H1 (cell line): ENCODE measurements at regions not wholly inside any gene's neighbourhood (a gene's known extent, or its start where the extent isn't known, plus 50 kb on each side); places are given as distances from the start of the nearest gene placed in this dataset.

ENCODE experiments used
- CTCF ChIA-PET: fragments of 300-600 bp; sonication (Branson Sonifier 250); formaldehyde crosslinking; loops from one replicate; lab custom pipeline; 2021; ENCODE audit not compliant: partially characterized antibody; lab: Charles Lee
- POLR2A ChIA-PET: fragments of 300-600 bp; sonication (Branson Sonifier 250); formaldehyde crosslinking; loops from one replicate; lab custom pipeline; 2021; ENCODE audit warnings: inconsistent platforms; ENCODE audit not compliant: partially characterized antibody; lab: Charles Lee
- DNase-seq, 2 experiments: peaks; one replicate each; pipeline versions ENCODE4 v3.0.0 to v3.0.0-alpha.2; 2010 to 2022; ENCODE audit warnings: low spot score in 2 of 2, low read depth in 1 of 2, mixed read lengths in 1 of 2
- FAIRE-seq: peaks from 2 replicates; lab custom pipeline; 2011; peaks lifted over from hg19 to GRCh38; lab: Jason Lieb, UNC
- H2AFZ ChIP-seq: 2 replicates; pipeline ENCODE4 v1.8.1; 2012; ENCODE audit warnings: low read length, inconsistent platforms
- H2AK5ac ChIP-seq: 2 replicates; pipeline ENCODE4 v1.6.1; 2013; ENCODE audit warnings: low read depth, low read length
- H2BK120ac ChIP-seq: replicated peaks from 2 replicates; pipeline ENCODE3; 2013; ENCODE audit warnings: low read depth, low read length, inconsistent platforms
- H2BK12ac ChIP-seq: 2 replicates; pipeline ENCODE4 v1.6.1; 2013; ENCODE audit warnings: low read depth, low read length
- H2BK15ac ChIP-seq: 2 replicates; pipeline ENCODE4 v1.6.1; 2013; ENCODE audit warnings: low read length
- H2BK20ac ChIP-seq: 2 replicates; pipeline ENCODE4 v1.6.1; 2013; ENCODE audit warnings: low read length
- H2BK5ac ChIP-seq: 2 replicates; pipeline ENCODE4 v1.6.1; 2013; ENCODE audit warnings: low read depth, low read length
- H3K14ac ChIP-seq: 2 replicates; pipeline ENCODE4 v1.6.1; 2013; ENCODE audit warnings: inconsistent platforms; ENCODE audit not compliant: insufficient read length
- H3K18ac ChIP-seq: 2 replicates; pipeline ENCODE4 v1.6.1; 2013; ENCODE audit warnings: low read length; ENCODE audit errors: extremely low read depth
- H3K23ac ChIP-seq: 2 replicates; pipeline ENCODE4 v1.6.1; 2013; ENCODE audit warnings: inconsistent platforms; ENCODE audit not compliant: insufficient read length
- H3K23me2 ChIP-seq: 2 replicates; pipeline ENCODE4 v1.6.1; 2013; ENCODE audit warnings: low read depth, low read length
- H3K27ac ChIP-seq: 2 replicates; pipeline ENCODE4 v1.6.1; 2011; ENCODE audit warnings: low read depth, low read length, inconsistent platforms
- H3K27me3 ChIP-seq, 4 experiments: replicated peaks in 1 of 4; 1 replicate in 1 of 4; 2 replicates in 3 of 4; pipeline versions ENCODE4 v1.6.1 to v1.8.1; 2011 to 2013; ENCODE audit warnings: low read length in 3 of 4, mild to moderate bottlenecking in 3 of 4, inconsistent platforms in 2 of 4, mixed read lengths in 2 of 4, moderate library complexity in 1 of 4; ENCODE audit not compliant: control insufficient read depth in 3 of 4, insufficient read depth in 3 of 4; ENCODE audit errors: extremely low read depth in 1 of 4
- H3K36me3 ChIP-seq, 4 experiments: 2 replicates each; pipeline versions ENCODE4 v1.6.1 to v1.8.1; 2011 to 2013; ENCODE audit warnings: mild to moderate bottlenecking in 4 of 4, low read length in 3 of 4, moderate library complexity in 2 of 4, control low read depth in 1 of 4, inconsistent platforms in 1 of 4; ENCODE audit not compliant: insufficient read depth in 4 of 4, control insufficient read depth in 2 of 4
- H3K4ac ChIP-seq: replicated peaks from 2 replicates; pipeline ENCODE3; 2013; ENCODE audit warnings: low read length, low read depth, mixed read lengths, inconsistent platforms; ENCODE audit not compliant: insufficient read length
- H3K4me1 ChIP-seq, 4 experiments: replicated peaks in 1 of 4; 1 replicate in 1 of 4; 2 replicates in 3 of 4; pipeline versions ENCODE4 v1.6.1 to v1.8.1; 2011 to 2013; ENCODE audit warnings: low read length in 3 of 4, inconsistent platforms in 2 of 4, mixed read lengths in 1 of 4; ENCODE audit not compliant: insufficient read depth in 4 of 4, control insufficient read depth in 3 of 4
- H3K4me2 ChIP-seq, 2 experiments: 2 replicates each; pipeline versions ENCODE4 v1.6.1 to v1.8.1; 2011 to 2013; ENCODE audit warnings: low read depth in 2 of 2, low read length in 2 of 2, control low read depth in 1 of 2, inconsistent platforms in 1 of 2, mild to moderate bottlenecking in 1 of 2; ENCODE audit not compliant: insufficient read depth in 1 of 2
- H3K4me3 ChIP-seq, 4 experiments: fragments of 200-600, 300-600 bp in 1 of 4; sonication (generic), shearing (Covaris generic), sonication (Bioruptor Twin) in 1 of 4; 2 replicates each; pipeline versions ENCODE4 v1.5.1 to v1.8.1; 2011 to 2016; ENCODE audit warnings: low read length in 4 of 4, low read depth in 3 of 4, control low read depth in 2 of 4, inconsistent platforms in 2 of 4, mild to moderate bottlenecking in 2 of 4, mixed read lengths in 1 of 4, moderate library complexity in 1 of 4; ENCODE audit not compliant: insufficient read depth in 2 of 4; ENCODE audit errors: extremely low read depth in 1 of 4
- H3K56ac ChIP-seq: replicated peaks from 2 replicates; pipeline ENCODE3; 2013; ENCODE audit warnings: low read depth, mild to moderate bottlenecking, mixed read lengths, low read length, inconsistent platforms; ENCODE audit not compliant: insufficient read length
- H3K79me1 ChIP-seq: 2 replicates; pipeline ENCODE4 v1.6.1; 2013; ENCODE audit warnings: low read depth, low read length, control low read depth
- H3K79me2 ChIP-seq, 2 experiments: 2 replicates each; pipeline versions ENCODE4 v1.6.1 to v1.8.1; 2012 to 2013; ENCODE audit warnings: low read length in 2 of 2, mild to moderate bottlenecking in 2 of 2, inconsistent platforms in 1 of 2; ENCODE audit not compliant: insufficient read depth in 2 of 2, control insufficient read depth in 1 of 2
- H3K9ac ChIP-seq, 4 experiments: replicated peaks in 1 of 4; 1 replicate in 1 of 4; 2 replicates in 3 of 4; pipeline versions ENCODE4 v1.6.1 to v1.8.1; 2011 to 2013; ENCODE audit warnings: low read depth in 3 of 4, low read length in 3 of 4, control low read depth in 2 of 4, mild to moderate bottlenecking in 2 of 4, moderate library complexity in 2 of 4, inconsistent platforms in 1 of 4; ENCODE audit errors: extremely low read depth in 1 of 4
- H3K9me3 ChIP-seq, 2 experiments: 2 replicates each; pipeline versions ENCODE4 v1.6.1 to v1.8.1; 2012 to 2013; ENCODE audit warnings: mild to moderate bottlenecking in 2 of 2, moderate library complexity in 2 of 2, control low read depth in 1 of 2, inconsistent platforms in 1 of 2, low read depth in 1 of 2, low read length in 1 of 2, mixed read lengths in 1 of 2; ENCODE audit not compliant: insufficient read depth in 2 of 2
- H4K20me1 ChIP-seq, 2 experiments: replicated peaks in 1 of 2; 2 replicates each; pipeline versions ENCODE3 to v1.8.1; 2011 to 2013; ENCODE audit warnings: inconsistent platforms in 2 of 2, low read length in 2 of 2, mild to moderate bottlenecking in 1 of 2; ENCODE audit not compliant: insufficient read depth in 2 of 2, control insufficient read depth in 1 of 2
- H4K5ac ChIP-seq: 2 replicates; pipeline ENCODE4 v1.6.1; 2013; ENCODE audit warnings: low read length, low read depth, mixed read lengths, inconsistent platforms; ENCODE audit not compliant: insufficient read length
- H4K8ac ChIP-seq: 2 replicates; pipeline ENCODE4 v1.8.0; 2013; ENCODE audit warnings: mild to moderate bottlenecking, moderate library complexity, low read length, inconsistent platforms; ENCODE audit not compliant: insufficient read depth; ENCODE audit errors: extremely low read depth
- H4K91ac ChIP-seq: replicated peaks from 2 replicates; pipeline ENCODE3; 2013; ENCODE audit warnings: low read length, mixed read lengths, inconsistent platforms; ENCODE audit not compliant: insufficient read length
- CTBP2 ChIP-seq: IDR thresholded peaks from 2 replicates; pipeline ENCODE4 v1.7.0; 2011; ENCODE audit warnings: borderline replicate concordance, mild to moderate bottlenecking, moderate library complexity, mixed read lengths, low read length; ENCODE audit not compliant: insufficient read depth, insufficient read length
- EGR1 ChIP-seq: IDR thresholded peaks from 2 replicates; pipeline ENCODE4 v1.6.1; 2011; ENCODE audit warnings: low read depth, low read length, borderline replicate concordance
- FOSL1 ChIP-seq: IDR thresholded peaks from 2 replicates; pipeline ENCODE4 v1.6.1; 2011; ENCODE audit warnings: mild to moderate bottlenecking, low read depth, low read length, moderate library complexity; ENCODE audit not compliant: insufficient read depth
- HDAC6 ChIP-seq: IDR thresholded peaks from one replicate; pipeline ENCODE4 v1.7.1; 2012; ENCODE audit warnings: low read depth, mild to moderate bottlenecking, inconsistent platforms, low read length, moderate library complexity
- JUN ChIP-seq: IDR thresholded peaks from 2 replicates; pipeline ENCODE4 v1.6.1; 2011; ENCODE audit warnings: low read depth, mild to moderate bottlenecking, improper control_type of control experiment, low read length
- POLR2A ChIP-seq, 2 experiments: IDR thresholded peaks; 1 replicate in 1 of 2; 2 replicates in 1 of 2; pipeline ENCODE4 v1.6.1; 2011; ENCODE audit warnings: low read depth in 2 of 2, low read length in 2 of 2, mild to moderate bottlenecking in 2 of 2; ENCODE audit errors: control extremely low read depth in 1 of 2
- POLR2AphosphoS5 ChIP-seq: IDR thresholded peaks from 2 replicates; pipeline ENCODE4 v1.6.1; 2011; ENCODE audit warnings: low read depth, low read length
- SAP30 ChIP-seq: fragments of 300-600 bp; sonication (generic); IDR thresholded peaks from 2 replicates; pipeline ENCODE4 v1.7.1; 2012; ENCODE audit warnings: low read length, moderate library complexity, mild to moderate bottlenecking, inconsistent platforms; ENCODE audit not compliant: insufficient read depth, insufficient replicate concordance
- SP1 ChIP-seq: IDR thresholded peaks from 2 replicates; pipeline ENCODE4 v1.6.1; 2011; ENCODE audit warnings: low read depth, low read length
- SRF ChIP-seq: IDR thresholded peaks from 2 replicates; pipeline ENCODE4 v1.6.1; 2011; ENCODE audit warnings: mild to moderate bottlenecking, low read depth, low read length, moderate library complexity
- TAF1 ChIP-seq: IDR thresholded peaks from 2 replicates; pipeline ENCODE4 v1.6.1; 2011; ENCODE audit warnings: mild to moderate bottlenecking, low read depth, low read length
- TAF7 ChIP-seq: optimal IDR thresholded peaks from 2 replicates; pipeline ENCODE3; 2011; ENCODE audit warnings: low read depth, mild to moderate bottlenecking, inconsistent platforms, low read length, moderate library complexity, borderline replicate concordance
- TBP ChIP-seq: IDR thresholded peaks from 2 replicates; pipeline ENCODE4 v1.6.1; 2011; ENCODE audit warnings: low read depth, low read length, improper control_type of control experiment
- ZNF274 ChIP-seq: IDR thresholded peaks from 2 replicates; pipeline ENCODE4 v1.7.0; 2012; ENCODE audit warnings: low read length, borderline replicate concordance; ENCODE audit errors: extremely low read depth
- WGBS, 2 experiments: shearing (Covaris generic) in 1 of 2; methylation state at CpG; one replicate each; pipeline versions ENCODE4 v1.1.6 to v1.1.7; 2013 to 2015; ENCODE audit warnings: low lambda C conversion rate in 2 of 2, mixed read lengths in 2 of 2, inconsistent platforms in 1 of 2, low coverage in 1 of 2, missing lambda C conversion rate in 1 of 2; ENCODE audit not compliant: insufficient replicate concordance in 2 of 2, insufficient coverage in 1 of 2, insufficient read length in 1 of 2; ENCODE audit errors: extremely low coverage in 1 of 2, missing lambda C conversion rate in 1 of 2; 5-methylcytosine and 5-hydroxymethylcytosine counted together
- TF ChIP-seq, protein P1 (sequence below): IDR thresholded peaks from 2 replicates; pipeline ENCODE4 v1.6.1; 2012; ENCODE audit warnings: low read length, inconsistent platforms

DNA sequence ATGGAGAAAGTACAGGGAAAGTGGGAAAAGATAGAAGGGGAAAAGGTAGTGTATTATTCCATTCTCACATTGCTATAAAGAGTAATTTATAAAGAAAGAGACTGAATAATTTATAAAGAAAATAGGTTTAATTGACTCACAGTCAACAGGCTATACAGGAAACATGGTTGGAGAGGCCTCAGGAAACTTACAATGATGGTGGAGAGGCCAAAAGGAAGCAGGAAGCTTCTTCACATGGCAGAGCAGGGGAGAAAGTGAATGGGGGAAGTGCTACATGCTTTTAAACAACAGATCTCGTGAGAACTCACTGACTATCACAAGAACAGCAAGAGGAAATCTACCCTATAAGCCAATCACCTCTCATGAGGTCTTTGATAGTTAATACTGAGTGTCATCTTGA, 725.0 kb upstream of the FLRT2 start:
- FAIRE-seq (no peak), DNase-seq (no peak)
- Histone ChIP-seq H3K79me2 (no peaks in the 10 kb centered on the region), H3K56ac (no peak overlapping the region), H3K9ac (no peak overlapping the region), H2AK5ac (no peak overlapping the region), H2BK12ac (no peak overlapping the region), H4K91ac (no peak overlapping the region), H3K23ac (no peak overlapping the region), H3K27ac (no peak overlapping the region), H3K4me2 (no peak overlapping the region), H3K23me2 (no peaks in the 10 kb centered on the region), H2BK5ac (no peak overlapping the region), H2AFZ (no peak overlapping the region), H4K8ac (no peak overlapping the region), H3K14ac (no peak overlapping the region), H4K5ac (no peak overlapping the region), H3K4me1 (no peaks in the 10 kb centered on the region), H4K20me1 (no peaks in the 10 kb centered on the region), H3K79me1 (no peaks in the 10 kb centered on the region), H3K18ac (no peak overlapping the region), H2BK120ac (no peak overlapping the region), H2BK15ac (no peak overlapping the region), H3K4me3 (no peak overlapping the region), H3K4ac (no peak overlapping the region), H3K36me3 (no peaks in the 10 kb centered on the region), H3K9me3 (no peaks in the 10 kb centered on the region), H3K27me3 (no peaks in the 10 kb centered on the region), H2BK20ac (no peak overlapping the region)
- POLR2A ChIA-PET = no interaction called here
- CTCF ChIA-PET = no interaction called here
- WGBS, 2 experiments = 80% methylated on average over 1 of the region's 1 CpG; no CpG with 5 or more reads in 1 of the 2 experiments
- TF ChIP-seq POLR2A (IDR thresholded peaks at IDR 0.05; ENCODE audit: control extremely low read depth in 1 of 2, low read depth in 2 of 2, low read length in 2 of 2) (no peak), TBP (no peak), TAF7 (no peak), JUN (no peak), HDAC6 (no peak), POLR2AphosphoS5 (no peak), SRF (no peak), EGR1 (no peak), SAP30 (no peak), SP1 (no peak), CTBP2 (no peak), TAF1 (no peak), FOSL1 (no peak), ZNF274 (no peak)
- TF ChIP-seq, protein P1, sequence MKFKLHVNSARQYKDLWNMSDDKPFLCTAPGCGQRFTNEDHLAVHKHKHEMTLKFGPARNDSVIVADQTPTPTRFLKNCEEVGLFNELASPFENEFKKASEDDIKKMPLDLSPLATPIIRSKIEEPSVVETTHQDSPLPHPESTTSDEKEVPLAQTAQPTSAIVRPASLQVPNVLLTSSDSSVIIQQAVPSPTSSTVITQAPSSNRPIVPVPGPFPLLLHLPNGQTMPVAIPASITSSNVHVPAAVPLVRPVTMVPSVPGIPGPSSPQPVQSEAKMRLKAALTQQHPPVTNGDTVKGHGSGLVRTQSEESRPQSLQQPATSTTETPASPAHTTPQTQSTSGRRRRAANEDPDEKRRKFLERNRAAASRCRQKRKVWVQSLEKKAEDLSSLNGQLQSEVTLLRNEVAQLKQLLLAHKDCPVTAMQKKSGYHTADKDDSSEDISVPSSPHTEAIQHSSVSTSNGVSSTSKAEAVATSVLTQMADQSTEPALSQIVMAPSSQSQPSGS = no peak
